ENCODE measurements at regions not wholly inside any gene's neighbourhood (a gene's known extent, or its start where the extent isn't known, plus 50 kb on each side); places are given as distances from the start of the nearest gene placed in this dataset.

- no peak overlapping the region for H3K4me3 ChIP-seq
- no peak for DNase-seq
- no peaks in the 10 kb centered on the region for H3K27me3 ChIP-seq
- H3K36me3 ChIP-seq, result no peaks in the 10 kb centered on the region
- H3K9me3 ChIP-seq, result no peaks in the 10 kb centered on the region
- no peak overlapping the region for H3K27ac ChIP-seq
- H3K4me1 ChIP-seq, result no peaks in the 10 kb centered on the region
- TF ChIP-seq, protein P1, sequence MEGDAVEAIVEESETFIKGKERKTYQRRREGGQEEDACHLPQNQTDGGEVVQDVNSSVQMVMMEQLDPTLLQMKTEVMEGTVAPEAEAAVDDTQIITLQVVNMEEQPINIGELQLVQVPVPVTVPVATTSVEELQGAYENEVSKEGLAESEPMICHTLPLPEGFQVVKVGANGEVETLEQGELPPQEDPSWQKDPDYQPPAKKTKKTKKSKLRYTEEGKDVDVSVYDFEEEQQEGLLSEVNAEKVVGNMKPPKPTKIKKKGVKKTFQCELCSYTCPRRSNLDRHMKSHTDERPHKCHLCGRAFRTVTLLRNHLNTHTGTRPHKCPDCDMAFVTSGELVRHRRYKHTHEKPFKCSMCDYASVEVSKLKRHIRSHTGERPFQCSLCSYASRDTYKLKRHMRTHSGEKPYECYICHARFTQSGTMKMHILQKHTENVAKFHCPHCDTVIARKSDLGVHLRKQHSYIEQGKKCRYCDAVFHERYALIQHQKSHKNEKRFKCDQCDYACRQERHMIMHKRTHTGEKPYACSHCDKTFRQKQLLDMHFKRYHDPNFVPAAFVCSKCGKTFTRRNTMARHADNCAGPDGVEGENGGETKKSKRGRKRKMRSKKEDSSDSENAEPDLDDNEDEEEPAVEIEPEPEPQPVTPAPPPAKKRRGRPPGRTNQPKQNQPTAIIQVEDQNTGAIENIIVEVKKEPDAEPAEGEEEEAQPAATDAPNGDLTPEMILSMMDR (IDR thresholded peaks at IDR 0.05), result no peak
- TF ChIP-seq POLR2A (IDR thresholded peaks at IDR 0.05), result no peak
These were observed 107.5 kb downstream of the CYSLTR2 start for GRCh38 chr13:48761256-48761655.

- Histone ChIP-seq H3K4me1 (no peaks in the 10 kb centered on the region), H3K36me3 (no peaks in the 10 kb centered on the region), H3K9me3 (no peaks in the 10 kb centered on the region), H3K27ac (no peak overlapping the region), H3K27me3 (no peaks in the 10 kb centered on the region), H3K4me3 (no peak overlapping the region)
- peak in 1 of 2 donors; percentile 26 for TF ChIP-seq POLR2A (IDR thresholded peaks at IDR 0.05)
- TF ChIP-seq, protein P1 (IDR thresholded peaks at IDR 0.05), result peak; percentile 81 to 100 (median 98)
- DNase-seq, result peak in 2 of 3 donors; percentile 84 to 94
These were observed 115.5 kb downstream of the CYSLTR2 start for GRCh38 chr13:48769107-48769704.

DNA sequence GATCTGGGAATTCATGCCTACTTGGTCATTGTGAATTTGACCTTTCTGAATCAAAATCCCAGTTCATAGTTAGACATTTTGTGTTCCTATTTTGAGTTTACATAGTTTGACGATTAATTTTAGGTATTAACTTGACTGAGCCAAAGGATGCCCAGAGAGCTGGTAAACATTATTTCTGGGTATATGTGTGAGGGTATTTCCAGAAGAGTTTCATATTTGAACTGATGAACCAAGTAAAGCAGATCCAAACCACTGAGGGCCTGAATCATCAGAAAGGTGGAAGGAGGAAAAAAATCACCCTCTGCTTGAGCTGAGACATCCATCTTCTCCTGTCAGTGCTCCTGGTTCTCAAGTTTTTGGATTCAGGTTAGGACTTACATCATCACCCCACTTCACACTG lies 116.6 kb downstream of the CYSLTR2 start:
- no peak for DNase-seq
- Histone ChIP-seq H3K4me3 (no peak overlapping the region), H3K4me1 (no peaks in the 10 kb centered on the region), H3K36me3 (no peaks in the 10 kb centered on the region), H3K27ac (no peak overlapping the region), H3K27me3 (no peaks in the 10 kb centered on the region), H3K9me3 (no peaks in the 10 kb centered on the region)
- TF ChIP-seq POLR2A (IDR thresholded peaks at IDR 0.05), result no peak
- TF ChIP-seq, protein P1 (IDR thresholded peaks at IDR 0.05), result no peak

DNA sequence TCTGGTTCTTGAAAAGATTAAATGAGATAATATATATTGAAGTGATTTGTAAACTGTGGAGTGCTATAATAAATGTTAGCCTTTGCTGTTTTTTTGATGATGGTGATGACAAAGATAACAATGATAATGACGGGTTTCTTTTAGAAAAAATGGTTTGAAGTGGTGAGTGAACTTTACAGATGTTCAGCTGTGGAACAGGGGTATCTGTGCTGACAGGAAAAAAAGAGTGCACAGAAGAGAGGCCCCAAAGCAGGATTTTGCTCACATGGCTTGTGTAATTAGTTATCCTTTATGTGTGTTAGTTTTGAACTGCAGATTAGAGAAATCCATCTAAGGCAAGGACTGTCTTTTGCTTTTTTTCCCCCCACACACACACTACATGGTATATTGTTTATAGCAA lies 119.2 kb downstream of the CYSLTR2 start:
- H3K4me3 ChIP-seq, result no peak overlapping the region
- no peak overlapping the region for H3K27ac ChIP-seq
- H3K27me3 ChIP-seq, result no peaks in the 10 kb centered on the region
- H3K9me3 ChIP-seq, result no peaks in the 10 kb centered on the region
- TF ChIP-seq, protein P1 (IDR thresholded peaks at IDR 0.05), result no peak
- TF ChIP-seq POLR2A (IDR thresholded peaks at IDR 0.05), result no peak
- H3K36me3 ChIP-seq, result no peaks in the 10 kb centered on the region
- no peak for DNase-seq
- no peaks in the 10 kb centered on the region for H3K4me1 ChIP-seq

- TF ChIP-seq, protein P1 (IDR thresholded peaks at IDR 0.05), result no peak
- no peak for TF ChIP-seq POLR2A (IDR thresholded peaks at IDR 0.05)
- Histone ChIP-seq H3K9me3 (no peaks in the 10 kb centered on the region), H3K27me3 (no peaks in the 10 kb centered on the region), H3K4me1 (no peaks in the 10 kb centered on the region), H3K27ac (no peak overlapping the region), H3K4me3 (no peak overlapping the region), H3K36me3 (no peaks in the 10 kb centered on the region)
- DNase-seq, result no peak
These were observed 120.0 kb downstream of the CYSLTR2 start for GRCh38 chr13:48773531-48774275.

Measured in Peyer's patch (tissue), 4 donors.